DND-41 (cell line): ENCODE measurements at regions not wholly inside any gene's neighbourhood (a gene's known extent, or its start where the extent isn't known, plus 50 kb on each side); places are given as distances from the start of the nearest gene placed in this dataset.

Experiments used
- ATAC-seq: fragments of 200-7000 bp; cut with Tn5 transposase; 3 replicates; pipeline ENCODE4 v1.9.1; 2021; ENCODE audit warnings: low read depth; ENCODE audit not compliant: insufficient read depth
- DNase-seq: peaks from one replicate; pipeline ENCODE4 v3.0.0-alpha.2; 2020
- H2AFZ ChIP-seq: 2 replicates; pipeline ENCODE4 v1.6.0; 2012; ENCODE audit warnings: low read depth, low read length
- H3K27ac ChIP-seq: 2 replicates; pipeline ENCODE4 v1.5.1; 2012; ENCODE audit warnings: low read length, inconsistent platforms
- H3K27me3 ChIP-seq: fragments of 200-600 bp; sonication (generic); 2 replicates; pipeline ENCODE4 v1.6.0; 2012; ENCODE audit warnings: low read length, mild to moderate bottlenecking, inconsistent platforms; ENCODE audit not compliant: insufficient read depth, poor library complexity
- H3K36me3 ChIP-seq: 2 replicates; pipeline ENCODE4 v1.5.1; 2012; ENCODE audit warnings: low read length, inconsistent platforms; ENCODE audit not compliant: insufficient read depth
- H3K4me1 ChIP-seq: 2 replicates; pipeline ENCODE4 v1.5.1; 2012; ENCODE audit warnings: mild to moderate bottlenecking, low read length; ENCODE audit not compliant: insufficient read depth
- H3K4me2 ChIP-seq: 2 replicates; pipeline ENCODE4 v1.6.0; 2012; ENCODE audit warnings: mild to moderate bottlenecking, moderate library complexity, low read length, inconsistent platforms; ENCODE audit not compliant: insufficient read depth
- H3K4me3 ChIP-seq, 2 experiments: fragments of 200-600 bp in 1 of 2; shearing (Covaris generic) in 1 of 2; 2 replicates each; pipeline ENCODE4 v1.5.1; 2012 to 2016; ENCODE audit warnings: inconsistent platforms in 2 of 2, low read length in 2 of 2, mild to moderate bottlenecking in 2 of 2, low read depth in 1 of 2, moderate library complexity in 1 of 2
- H3K79me2 ChIP-seq: 2 replicates; pipeline ENCODE4 v1.6.0; 2012; ENCODE audit warnings: low read length, inconsistent platforms; ENCODE audit not compliant: insufficient read depth
- H3K9ac ChIP-seq: 2 replicates; pipeline ENCODE4 v1.6.0; 2012; ENCODE audit warnings: low read depth, mild to moderate bottlenecking, inconsistent platforms, low read length, moderate library complexity
- H3K9me3 ChIP-seq: 2 replicates; pipeline ENCODE4 v1.5.1; 2012; ENCODE audit warnings: low read length, moderate library complexity, mild to moderate bottlenecking, inconsistent platforms; ENCODE audit not compliant: insufficient read depth, severe bottlenecking
- H4K20me1 ChIP-seq: 2 replicates; pipeline ENCODE4 v1.6.0; 2012; ENCODE audit warnings: low read length; ENCODE audit not compliant: insufficient read depth
- EZH2 ChIP-seq: IDR thresholded peaks from 3 replicates; pipeline ENCODE4 v1.6.1; 2012; ENCODE audit warnings: borderline replicate concordance, low read depth, mild to moderate bottlenecking, moderate library complexity, low read length, inconsistent platforms; ENCODE audit not compliant: severe bottlenecking
- TF ChIP-seq, protein P1 (sequence below): IDR thresholded peaks from 2 replicates; pipeline ENCODE4 v1.5.1; 2012; ENCODE audit warnings: borderline replicate concordance, low read length, moderate library complexity, mild to moderate bottlenecking; ENCODE audit not compliant: poor library complexity, severe bottlenecking; ENCODE audit errors: extremely low read depth

DNA sequence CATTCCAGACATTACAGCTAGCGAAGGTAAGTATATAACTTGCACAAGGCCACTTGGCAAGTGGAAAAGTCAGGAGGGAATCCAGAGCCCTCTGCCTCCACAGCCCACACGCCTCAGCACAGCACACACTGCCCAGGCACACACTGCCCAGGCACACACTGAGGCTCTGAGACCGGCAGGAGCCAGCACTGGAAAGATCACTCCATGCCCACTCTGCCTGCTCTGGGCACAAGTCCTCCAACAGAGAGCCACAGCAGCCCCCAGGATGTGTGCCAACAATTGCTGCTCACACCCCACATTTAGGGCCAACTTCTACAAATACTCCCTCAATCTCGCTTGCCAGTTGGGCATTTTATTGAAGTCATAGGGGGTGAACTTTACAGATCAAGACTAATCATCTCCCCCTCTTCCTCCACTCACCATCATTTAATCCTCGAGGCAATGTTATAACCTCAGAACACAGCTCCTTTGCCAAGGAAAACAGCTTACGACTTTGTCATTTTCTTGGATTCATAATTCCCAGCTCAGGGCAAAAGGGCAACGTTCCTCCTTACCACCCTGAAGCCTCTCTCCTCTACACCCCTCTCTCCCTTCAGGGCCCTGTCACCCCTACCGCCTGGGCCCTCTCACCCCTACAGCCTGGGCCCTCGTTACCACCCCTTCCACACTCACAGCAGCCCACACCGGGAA is 53.0 kb upstream of the TPM1 start:
- no peaks in the 10 kb centered on the region for H3K79me2 ChIP-seq
- no peak overlapping the region for H3K27ac ChIP-seq
- no peak for DNase-seq
- H3K9ac ChIP-seq = no peak overlapping the region
- TF ChIP-seq EZH2 = no peak
- TF ChIP-seq, protein P1, sequence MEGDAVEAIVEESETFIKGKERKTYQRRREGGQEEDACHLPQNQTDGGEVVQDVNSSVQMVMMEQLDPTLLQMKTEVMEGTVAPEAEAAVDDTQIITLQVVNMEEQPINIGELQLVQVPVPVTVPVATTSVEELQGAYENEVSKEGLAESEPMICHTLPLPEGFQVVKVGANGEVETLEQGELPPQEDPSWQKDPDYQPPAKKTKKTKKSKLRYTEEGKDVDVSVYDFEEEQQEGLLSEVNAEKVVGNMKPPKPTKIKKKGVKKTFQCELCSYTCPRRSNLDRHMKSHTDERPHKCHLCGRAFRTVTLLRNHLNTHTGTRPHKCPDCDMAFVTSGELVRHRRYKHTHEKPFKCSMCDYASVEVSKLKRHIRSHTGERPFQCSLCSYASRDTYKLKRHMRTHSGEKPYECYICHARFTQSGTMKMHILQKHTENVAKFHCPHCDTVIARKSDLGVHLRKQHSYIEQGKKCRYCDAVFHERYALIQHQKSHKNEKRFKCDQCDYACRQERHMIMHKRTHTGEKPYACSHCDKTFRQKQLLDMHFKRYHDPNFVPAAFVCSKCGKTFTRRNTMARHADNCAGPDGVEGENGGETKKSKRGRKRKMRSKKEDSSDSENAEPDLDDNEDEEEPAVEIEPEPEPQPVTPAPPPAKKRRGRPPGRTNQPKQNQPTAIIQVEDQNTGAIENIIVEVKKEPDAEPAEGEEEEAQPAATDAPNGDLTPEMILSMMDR = no peak
- H3K4me2 ChIP-seq = no peak overlapping the region
- no peak overlapping the region for H3K4me3 ChIP-seq
- no peaks in the 10 kb centered on the region for H3K36me3 ChIP-seq
- H4K20me1 ChIP-seq = no peaks in the 10 kb centered on the region
- H3K9me3 ChIP-seq = no peaks in the 10 kb centered on the region
- no peaks in the 10 kb centered on the region for H3K4me1 ChIP-seq
- H2AFZ ChIP-seq = no peak overlapping the region
- H3K27me3 ChIP-seq = peaks cover 14% of the 10 kb centered on the region
- ATAC-seq = no peak

DNA sequence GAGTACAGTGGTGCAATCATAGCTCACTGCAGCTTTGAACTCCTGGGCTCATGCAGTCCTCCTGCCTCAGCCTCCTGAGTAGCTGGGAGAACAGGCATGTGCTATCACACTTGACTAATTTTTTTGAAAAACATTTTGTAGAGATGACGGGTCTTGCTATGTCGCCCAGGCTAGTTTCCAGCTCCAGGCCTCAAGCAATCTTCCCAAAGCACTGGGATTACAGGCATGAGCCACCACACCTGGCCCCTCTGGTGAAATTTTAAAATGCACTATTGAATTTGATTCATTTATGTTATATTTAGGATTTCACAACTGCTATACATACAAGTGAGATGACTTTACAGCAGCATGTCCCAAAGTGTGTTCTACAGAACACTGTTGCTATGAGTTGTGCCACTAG is 50.8 kb upstream of the TPM1 start:
- Histone ChIP-seq H4K20me1 (no peaks in the 10 kb centered on the region), H3K36me3 (no peaks in the 10 kb centered on the region), H3K27ac (no peak overlapping the region), H3K4me1 (no peaks in the 10 kb centered on the region), H3K27me3 (peaks cover 12% of the 10 kb centered on the region), H3K79me2 (no peaks in the 10 kb centered on the region), H3K4me3 (no peak overlapping the region), H3K9ac (no peak overlapping the region), H3K9me3 (no peaks in the 10 kb centered on the region), H3K4me2 (no peak overlapping the region), H2AFZ (no peak overlapping the region)
- ATAC-seq (no peak), DNase-seq (no peak)
- TF ChIP-seq, protein P1 = no peak
- TF ChIP-seq EZH2 = no peak

GRCh38 chr15:62992302-62992701 is 50.2 kb upstream of the TPM1 start:
- Histone ChIP-seq H2AFZ (no peak overlapping the region), H3K79me2 (no peaks in the 10 kb centered on the region), H3K27me3 (peaks cover 6% of the 10 kb centered on the region), H4K20me1 (no peaks in the 10 kb centered on the region), H3K36me3 (no peaks in the 10 kb centered on the region), H3K4me3 (no peak overlapping the region), H3K9me3 (no peaks in the 10 kb centered on the region), H3K4me2 (no peak overlapping the region), H3K4me1 (no peaks in the 10 kb centered on the region), H3K9ac (no peak overlapping the region), H3K27ac (no peak overlapping the region)
- TF ChIP-seq, protein P1 = no peak
- TF ChIP-seq EZH2 = no peak
- no peak for DNase-seq
- no peak for ATAC-seq
